HG03565 (cell line): ENCODE measurements at regions not wholly inside any gene's neighbourhood (a gene's known extent, or its start where the extent isn't known, plus 50 kb on each side); places are given as distances from the start of the nearest gene placed in this dataset.

Experiments
- ATAC-seq: cut with Tn5 transposase; IDR thresholded peaks from one replicate; pipeline ENCODE4 v1.9.1; 2021; ENCODE audit warnings: mild to moderate bottlenecking, moderate library complexity; ENCODE audit not compliant: unreplicated experiment

DNA sequence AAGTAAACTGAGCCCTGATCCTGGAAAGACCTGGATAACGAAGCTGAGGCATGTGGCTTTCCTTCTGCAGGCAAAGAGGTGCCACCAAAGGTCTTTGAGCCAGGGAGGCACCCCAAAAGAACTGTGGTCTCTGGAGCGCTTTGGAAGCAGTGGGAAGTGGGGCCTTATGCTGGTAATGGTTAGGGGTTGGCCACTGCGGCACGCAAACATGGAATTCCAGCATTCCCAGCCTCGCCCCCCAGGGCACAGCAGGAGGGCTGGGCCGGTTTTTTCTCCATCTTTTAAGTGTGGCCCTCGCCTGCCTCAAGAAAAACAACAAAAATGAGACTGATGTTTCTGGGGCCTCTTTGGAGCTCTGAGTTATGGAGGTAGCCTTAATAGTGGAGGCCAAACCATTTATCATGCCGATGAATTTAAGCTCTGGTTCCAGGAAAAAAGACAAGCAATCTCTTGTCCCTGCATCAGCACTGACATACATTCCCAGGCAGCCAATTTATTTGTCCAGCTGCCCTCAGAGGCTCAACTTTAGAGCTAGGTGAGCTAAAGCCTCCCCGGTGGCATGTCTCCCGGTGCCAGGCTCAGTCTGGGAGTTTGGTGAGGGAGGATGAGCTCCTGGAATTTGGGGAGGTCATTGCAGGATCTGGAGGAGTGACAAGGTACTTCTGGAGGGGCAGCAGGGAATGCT, 109.0 kb downstream of the TLE3 start:
- no peak for ATAC-seq

DNA sequence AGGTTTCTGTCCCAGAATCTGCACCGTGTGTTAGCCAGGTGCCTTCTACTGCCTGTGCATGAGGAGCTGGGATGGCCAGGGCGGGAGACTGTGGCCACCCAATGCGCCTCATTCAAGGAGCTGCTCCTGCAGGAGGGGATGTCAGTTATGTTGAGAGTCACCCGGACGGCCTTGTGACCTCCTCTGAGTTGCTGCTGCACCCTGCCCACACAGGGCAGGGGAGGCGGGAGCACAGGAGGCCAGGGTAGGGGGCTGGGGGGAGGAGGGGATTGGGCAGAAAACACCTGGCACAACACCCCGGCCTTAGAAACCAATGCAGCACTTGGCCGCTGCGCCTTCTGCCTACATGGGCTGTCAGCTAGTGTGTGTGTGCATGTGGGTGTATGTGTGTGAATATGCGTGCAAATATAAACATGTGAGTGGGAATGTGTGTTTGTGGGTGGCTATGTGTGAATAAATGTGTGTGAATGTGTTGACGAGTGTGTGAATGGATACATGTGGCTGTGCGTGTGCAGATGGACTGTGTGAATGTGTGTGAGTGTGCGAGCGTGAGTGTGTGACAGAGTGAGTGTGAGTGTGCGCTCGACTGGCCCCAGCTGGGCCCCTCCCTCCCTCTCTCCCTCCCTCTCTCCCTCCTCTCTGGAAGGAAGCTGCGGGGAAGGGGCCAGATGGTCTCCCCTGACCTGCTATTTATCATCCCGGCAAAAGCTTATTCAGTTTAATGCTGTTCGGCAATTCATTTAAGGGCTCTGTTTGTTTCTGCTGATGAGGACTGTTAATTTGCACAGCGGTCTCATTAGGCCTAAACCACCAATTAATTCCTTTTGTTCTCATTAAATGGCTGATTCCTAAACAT, 106.9 kb downstream of the TLE3 start:
- ATAC-seq = no peak

DNA sequence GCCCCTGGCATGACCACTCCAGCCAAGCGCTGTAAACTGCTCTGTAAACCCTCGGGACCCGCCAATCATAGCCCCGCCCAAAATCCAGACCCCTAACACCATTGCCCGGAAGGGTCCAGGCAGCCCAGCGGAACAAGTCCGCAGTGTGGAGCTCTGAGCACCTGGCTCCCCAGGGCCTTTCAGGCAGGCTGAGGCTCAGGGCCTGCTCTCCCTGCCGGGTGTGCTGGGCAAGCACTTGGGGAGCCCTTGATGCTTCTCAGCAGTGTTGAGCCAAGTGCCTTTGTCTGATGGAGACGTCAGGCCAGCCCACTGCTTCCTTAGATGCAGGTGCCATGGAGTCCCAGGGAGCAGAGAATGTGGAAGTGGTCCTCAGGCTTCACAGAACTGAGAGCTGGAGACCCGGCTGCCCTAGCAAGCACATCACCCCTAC, 106.2 kb downstream of the TLE3 start:
- no peak for ATAC-seq

DNA sequence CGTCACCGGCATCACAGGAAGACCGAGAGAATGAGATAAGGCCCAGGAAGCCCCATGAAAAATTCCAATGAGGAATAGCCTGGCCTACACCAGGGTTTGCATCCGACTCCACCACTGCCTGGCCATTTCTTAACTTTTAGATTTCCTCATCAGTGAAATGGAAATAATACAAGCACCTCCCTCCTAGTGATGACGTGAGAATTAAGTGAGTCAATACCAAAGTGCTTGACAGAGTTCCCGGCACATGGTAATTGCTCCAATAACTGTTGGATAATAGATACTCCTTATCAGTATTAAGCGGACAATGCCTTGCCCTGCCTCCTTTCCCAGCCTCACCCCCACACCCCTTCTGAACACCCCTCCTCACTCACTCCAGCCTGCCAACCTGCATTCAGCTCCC, 105.4 kb downstream of the TLE3 start:
- ATAC-seq = no peak

DNA sequence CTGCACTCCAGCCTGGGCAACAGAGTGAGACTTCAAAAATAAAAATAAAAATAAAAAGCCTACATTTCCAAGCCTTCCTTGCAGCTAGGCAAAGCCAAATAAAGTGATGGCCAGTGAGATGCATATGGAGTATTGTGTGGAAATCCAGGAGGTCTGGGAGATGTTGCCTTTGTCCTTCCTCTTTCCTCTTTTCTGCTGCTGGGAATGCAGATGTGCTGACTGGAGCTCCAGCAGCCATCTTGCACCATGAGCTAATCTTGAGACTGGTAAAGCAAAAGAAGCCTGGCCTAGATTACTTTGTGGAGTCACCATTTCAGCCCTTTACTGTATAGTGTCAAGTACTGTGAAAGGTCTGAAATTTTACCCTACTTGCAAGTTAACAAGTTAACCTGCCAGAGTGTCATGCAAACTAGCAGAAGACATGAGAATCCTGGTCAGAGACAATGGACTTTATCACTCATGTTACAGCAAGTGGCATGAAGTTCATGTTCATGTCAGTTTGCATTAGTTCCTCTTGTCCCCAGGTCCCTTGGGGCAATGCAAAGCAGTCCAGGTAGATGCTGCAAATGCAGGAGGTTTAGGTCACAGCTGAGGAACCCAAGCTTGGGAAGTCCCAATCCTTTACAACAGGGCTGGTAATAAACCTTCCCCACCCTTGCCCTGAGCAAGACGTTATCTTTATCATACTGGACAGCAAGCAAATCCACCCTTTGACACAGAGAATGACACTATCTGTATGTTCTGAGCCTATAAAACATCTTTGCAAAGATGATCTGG, 103.1 kb downstream of the TLE3 start:
- no peak for ATAC-seq

DNA sequence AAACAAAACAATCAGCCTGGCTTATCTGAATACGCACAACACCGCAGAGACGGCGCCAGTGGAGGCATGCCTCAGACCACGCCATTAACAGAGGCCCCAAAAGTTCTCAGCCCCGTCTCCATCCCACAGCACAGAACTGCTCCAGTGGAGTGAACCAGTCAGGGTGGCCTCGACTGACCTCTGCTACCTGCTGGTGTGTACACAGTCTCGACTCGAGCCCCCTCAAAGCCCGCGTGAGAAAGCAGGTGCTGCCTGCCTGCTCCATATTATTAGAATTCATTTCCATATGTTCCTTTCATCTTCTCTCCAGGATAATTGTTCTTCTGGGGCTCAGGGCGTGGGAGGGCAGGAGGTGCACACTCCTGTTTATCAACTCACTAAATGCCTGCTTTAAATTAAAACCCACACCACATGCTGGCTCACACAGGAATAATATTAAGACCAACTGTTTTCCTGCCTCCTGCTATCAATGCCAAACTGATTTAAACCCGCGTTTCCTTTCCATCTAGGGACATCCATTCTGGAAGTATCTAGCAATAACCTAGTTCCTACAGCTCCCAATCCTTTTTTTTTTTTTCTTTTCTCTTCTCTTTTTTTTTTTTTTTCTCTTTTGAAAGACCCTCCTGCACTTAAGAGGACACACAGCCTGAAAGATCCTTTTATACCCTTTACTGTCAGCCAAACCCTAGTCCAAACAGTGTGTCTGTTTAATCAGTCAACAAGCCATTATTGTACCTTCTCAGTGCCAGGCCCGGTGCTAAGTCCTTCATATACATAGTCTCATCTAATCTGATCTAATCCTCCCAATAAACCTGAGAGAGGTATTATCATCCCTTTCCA, 101.2 kb downstream of the TLE3 start:
- ATAC-seq = no peak

DNA sequence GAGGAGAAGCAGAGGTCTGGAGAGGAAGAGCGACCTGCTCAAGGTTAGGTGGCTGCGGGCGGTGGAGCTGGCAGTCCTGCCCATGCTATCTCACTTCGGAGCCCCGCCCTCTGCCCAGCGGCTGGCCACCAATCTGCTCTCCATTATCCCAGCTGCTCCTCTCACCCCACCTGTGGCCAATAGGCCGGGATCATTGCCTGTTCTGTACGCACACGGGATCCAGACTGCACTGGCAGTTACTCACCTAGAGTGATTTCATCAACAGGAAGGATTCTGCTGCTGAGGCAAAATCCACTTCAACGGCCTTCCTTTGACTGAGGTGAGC, 100.6 kb downstream of the TLE3 start:
- ATAC-seq = no peak
